Activated naive CD4-positive, alpha-beta T cell treated with anti-CD3 and anti-CD28 coated beads, Interleukin-2, amount 50 U/mL, for 72 hours (primary cell): ENCODE measurements at regions not wholly inside any gene's neighbourhood (a gene's known extent, or its start where the extent isn't known, plus 50 kb on each side); places are given as distances from the start of the nearest gene placed in this dataset.
"Not testable (repeated sequence)": the region's sequence is repeated elsewhere in the genome, so short reads cannot be mapped to it uniquely, and the experiment has no call there.

ENCODE experiments used
- ATAC-seq, 2 donors: fragments of 150-1000 bp; cut with Tn5 transposase; 2 replicates each; pipeline ENCODE4 v1.10.0; 2021; ENCODE audit warnings: mild to moderate bottlenecking in 2 of 2, moderate library complexity in 2 of 2
- DNase-seq, 2 donors: peaks; one replicate each; pipeline ENCODE4 v3.0.0; 2021 to 2022; ENCODE audit warnings: low spot score in 2 of 2
- H3K27ac Mint-ChIP-seq, 2 donors: one replicate each; pipeline ENCODE4 v1.8.0; 2022; ENCODE audit warnings: mild to moderate bottlenecking in 2 of 2, mixed read lengths in 2 of 2
- H3K36me3 Mint-ChIP-seq, 2 donors: one replicate each; pipeline ENCODE4 v1.8.0; 2022; ENCODE audit warnings: mixed read lengths in 2 of 2
- H3K9me3 Mint-ChIP-seq, 2 donors: one replicate each; pipeline ENCODE4 v1.8.0; 2022; ENCODE audit warnings: mixed read lengths in 2 of 2

DNA sequence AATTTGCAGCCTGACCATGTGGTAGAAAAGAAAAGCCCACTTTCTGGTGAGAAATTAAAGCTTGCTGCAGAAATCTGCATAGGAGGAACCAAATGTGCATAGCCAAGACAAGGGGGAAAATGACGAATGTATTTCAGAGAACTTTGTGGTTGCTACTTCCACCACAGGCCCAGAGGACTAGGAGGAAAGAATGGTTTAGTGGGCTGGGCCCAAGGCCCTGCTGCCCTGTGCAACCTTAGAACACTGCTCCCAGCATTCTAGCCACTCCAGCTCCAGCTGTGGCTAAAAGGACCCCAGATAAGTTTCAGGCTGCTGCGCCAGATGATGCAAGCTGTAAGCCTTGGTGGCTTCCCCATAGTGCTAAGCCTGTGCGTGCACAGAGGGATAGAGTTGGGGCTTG, 764.3 kb downstream of the SLC6A15 start:
- H3K9me3 Mint-ChIP-seq: peaks cover 11 to 23% of the 10 kb centered on the region in 2 donors
- no peak overlapping the region for H3K27ac Mint-ChIP-seq
- ATAC-seq (no peak), DNase-seq (no peak)
- peaks cover 0 to 6% of the 10 kb centered on the region in 2 donors for H3K36me3 Mint-ChIP-seq

DNA sequence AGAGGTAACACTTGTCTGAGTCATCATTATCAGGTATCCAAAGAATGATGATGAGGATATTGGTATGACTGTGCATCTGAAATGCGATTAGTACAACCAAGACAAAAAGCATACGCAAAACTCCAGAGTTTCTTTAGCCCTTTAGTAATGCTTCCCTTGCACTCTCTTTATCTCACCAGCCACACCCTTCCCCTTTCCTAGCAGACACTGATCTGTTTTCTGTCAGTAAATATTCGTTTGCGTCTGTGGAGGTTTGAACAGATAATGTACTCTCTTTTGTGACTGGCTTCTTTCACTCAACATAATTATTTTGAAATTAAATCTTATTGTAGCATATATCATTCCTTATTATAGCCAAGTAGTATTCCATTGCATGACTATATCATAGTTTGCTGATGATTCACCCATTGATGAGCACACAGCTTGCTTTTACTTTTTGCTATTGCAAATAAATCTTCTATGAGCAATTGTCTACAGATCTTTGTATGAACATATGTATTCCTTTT, 775.7 kb downstream of the SLC6A15 start:
- ATAC-seq: no peak
- H3K36me3 Mint-ChIP-seq: no peaks in the 10 kb centered on the region
- peaks cover 5 to 8% of the 10 kb centered on the region in 2 donors for H3K9me3 Mint-ChIP-seq
- no peak for DNase-seq
- H3K27ac Mint-ChIP-seq: no peak overlapping the region

DNA sequence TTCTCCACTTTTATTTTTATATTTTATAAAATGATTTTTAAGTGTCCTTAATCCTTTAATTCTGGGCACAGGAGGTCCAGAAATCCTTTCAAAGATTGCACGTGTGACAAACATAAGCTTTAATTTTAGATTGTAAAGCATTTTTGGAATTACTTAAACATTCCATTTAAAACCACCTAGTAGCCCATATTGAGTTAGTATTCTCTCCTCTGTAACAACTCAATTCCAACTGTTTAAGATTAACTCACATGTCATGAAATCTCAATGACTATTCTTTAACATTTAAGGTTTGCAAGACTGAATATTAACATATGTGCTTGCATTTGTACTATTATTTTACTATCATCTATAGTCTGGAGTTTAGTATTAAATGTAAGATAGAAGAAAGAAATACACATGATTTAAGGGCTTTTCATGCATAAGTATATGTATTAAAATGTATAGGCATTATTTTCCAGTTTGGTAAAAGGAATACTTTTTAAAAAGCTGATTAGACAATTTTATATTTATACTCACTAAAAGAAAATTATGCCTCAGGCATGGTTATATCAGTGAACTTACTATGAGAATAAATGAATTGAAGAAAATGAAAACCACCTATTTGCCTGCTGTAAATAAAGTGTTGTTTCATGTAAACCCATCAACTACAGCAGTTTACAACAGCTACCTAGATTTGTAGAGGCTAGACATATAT, 776.9 kb downstream of the SLC6A15 start:
- ATAC-seq (no peak), DNase-seq (no peak)
- Mint-ChIP-seq H3K27ac (no peak overlapping the region), H3K36me3 (no peaks in the 10 kb centered on the region), H3K9me3 (peaks cover 2 to 6% of the 10 kb centered on the region in 2 donors)

DNA sequence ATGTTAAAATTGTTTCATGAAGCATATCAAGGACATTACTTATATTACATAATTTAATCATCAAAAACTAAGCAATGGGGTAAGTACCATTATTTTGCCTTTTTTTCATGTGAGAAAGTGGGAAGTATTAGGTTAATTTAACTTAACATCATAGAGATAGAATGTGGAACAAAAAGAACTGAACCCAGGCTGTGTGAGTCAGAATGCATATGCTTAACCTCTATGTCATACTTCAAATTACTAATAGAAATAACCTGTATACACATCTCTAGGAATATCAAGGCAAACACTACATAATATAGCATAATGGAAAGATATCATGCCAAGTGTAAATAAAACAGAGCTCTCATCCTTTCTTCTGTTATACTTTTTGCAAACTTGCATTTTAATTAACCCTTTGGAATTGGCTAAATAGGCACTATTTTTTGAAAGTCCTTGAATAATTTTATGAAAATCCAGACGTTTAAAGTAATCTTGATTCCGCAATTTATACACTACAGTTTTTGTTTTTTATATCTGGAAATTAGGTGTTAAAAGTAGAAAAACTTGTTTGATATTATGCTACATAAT, 777.7 kb downstream of the SLC6A15 start:
- Mint-ChIP-seq H3K36me3 (no peaks in the 10 kb centered on the region), H3K27ac (no peak overlapping the region), H3K9me3 (no peaks in the 10 kb centered on the region)
- DNase-seq (no peak), ATAC-seq (no peak)

DNA sequence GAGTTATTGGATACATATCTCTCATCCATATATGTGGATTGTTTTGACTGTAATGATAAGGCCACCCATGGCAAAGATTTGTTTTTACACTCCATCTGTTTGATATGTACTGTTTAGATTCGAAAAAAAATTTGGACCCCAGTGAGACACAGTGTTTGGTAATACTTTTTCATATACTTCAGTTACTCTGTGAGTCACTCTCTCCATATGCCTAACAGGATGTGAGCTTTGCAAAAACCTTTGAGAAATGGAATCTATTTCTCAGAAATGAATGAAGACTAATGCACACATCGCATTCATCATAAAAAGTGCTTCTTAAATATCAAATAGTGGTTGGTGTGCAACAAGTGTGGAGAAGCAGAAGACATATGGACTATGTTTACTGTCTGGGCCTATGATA, 781.5 kb downstream of the SLC6A15 start:
- DNase-seq: no peak
- ATAC-seq: peak in 1 of 2 donors; percentile 26
- Mint-ChIP-seq H3K9me3 (no peaks in the 10 kb centered on the region), H3K27ac (no peak overlapping the region), H3K36me3 (no peaks in the 10 kb centered on the region)

DNA sequence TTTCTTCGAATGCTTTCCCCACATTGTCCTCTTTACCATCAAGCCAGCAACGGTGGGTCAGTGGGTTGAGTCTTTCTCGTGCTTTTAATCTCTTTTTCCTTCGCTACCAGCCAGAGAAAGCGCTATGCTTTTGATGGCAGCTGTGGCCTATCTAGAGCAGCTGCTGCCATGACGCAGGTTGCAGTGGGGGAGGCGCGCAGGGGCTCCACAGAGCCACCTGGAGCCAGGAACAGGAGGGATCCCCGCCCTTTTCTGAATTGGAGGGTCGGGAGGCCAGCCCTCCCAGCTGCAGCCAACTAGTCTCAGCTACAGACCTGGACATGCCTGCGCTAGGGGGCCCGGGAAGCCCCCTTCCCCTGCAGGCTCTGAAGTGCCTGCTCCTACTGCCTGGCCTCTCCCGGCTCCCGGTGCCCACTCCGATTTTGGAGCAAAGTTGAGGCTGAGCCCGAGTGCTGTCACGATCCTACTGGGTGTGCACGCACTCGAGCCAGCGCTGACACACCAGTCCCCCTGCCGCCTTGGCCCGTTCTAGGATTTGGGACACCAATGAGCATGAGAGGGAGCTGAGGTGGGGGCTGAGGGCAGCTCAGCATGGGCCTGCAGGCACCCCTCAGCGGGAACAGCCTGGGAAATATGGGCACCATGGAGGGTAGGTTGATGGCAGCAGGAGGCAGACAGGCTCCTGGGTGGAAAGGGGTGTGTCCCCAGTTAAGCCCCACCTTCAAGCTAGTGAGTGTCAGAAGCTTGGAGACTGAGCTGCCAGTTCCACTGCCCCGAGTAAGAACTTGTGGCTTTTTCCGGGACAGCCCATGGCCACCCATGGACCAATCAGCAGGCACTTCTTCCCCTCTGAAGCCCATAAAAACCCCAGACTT, 784.2 kb downstream of the SLC6A15 start:
- no peak for ATAC-seq
- H3K9me3 Mint-ChIP-seq: no peaks in the 10 kb centered on the region
- no peaks in the 10 kb centered on the region for H3K36me3 Mint-ChIP-seq

DNA sequence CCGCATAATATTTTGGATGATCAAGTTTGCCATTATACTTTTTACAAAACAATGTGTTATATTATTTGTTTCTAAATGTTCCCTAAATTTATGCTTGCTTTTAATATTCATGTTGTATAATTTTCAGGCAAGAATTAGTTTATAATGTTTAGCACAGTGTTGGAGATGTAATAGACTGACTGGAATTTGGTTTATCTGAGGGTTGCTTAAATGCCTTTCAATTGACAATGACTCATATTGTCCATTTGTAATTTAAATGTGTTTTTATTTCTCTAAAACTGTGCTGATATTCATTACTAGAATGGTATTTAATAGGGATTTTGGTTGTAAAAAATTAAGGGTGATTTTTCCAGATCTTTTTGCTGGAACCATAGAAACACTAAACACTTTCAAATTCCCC, 788.4 kb downstream of the SLC6A15 start:
- H3K9me3 Mint-ChIP-seq: peaks cover 6 to 7% of the 10 kb centered on the region in 2 donors
- no peak overlapping the region for H3K27ac Mint-ChIP-seq
- DNase-seq (no peak), ATAC-seq (no peak)
- H3K36me3 Mint-ChIP-seq: no peaks in the 10 kb centered on the region

More for the DNA sequence above, 784.2 kb downstream of the SLC6A15 start:
- DNase-seq: no peak
- H3K27ac Mint-ChIP-seq: no peak overlapping the region

DNA sequence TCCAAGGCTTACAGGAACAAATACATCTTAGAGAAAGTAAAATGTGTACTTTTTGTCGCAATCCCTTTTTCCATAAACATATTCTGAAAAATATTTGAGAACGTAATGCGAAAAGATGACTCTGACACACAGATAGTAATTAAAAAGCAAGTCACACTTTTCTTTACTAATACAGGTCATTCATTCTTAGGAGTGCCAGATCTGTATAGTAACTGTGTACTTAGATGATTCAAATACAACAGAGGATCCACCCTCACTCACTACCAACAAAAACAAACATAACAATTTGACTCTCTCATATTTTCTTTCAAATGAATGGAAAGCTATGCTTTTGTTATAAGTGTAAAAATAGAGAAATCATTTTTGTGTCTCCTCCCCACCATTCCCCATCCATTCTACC, 795.4 kb downstream of the SLC6A15 start:
- no peak overlapping the region for H3K27ac Mint-ChIP-seq
- ATAC-seq (no peak), DNase-seq (no peak)
- H3K9me3 Mint-ChIP-seq: peaks cover 6 to 16% of the 10 kb centered on the region in 2 donors
- no peaks in the 10 kb centered on the region for H3K36me3 Mint-ChIP-seq

DNA sequence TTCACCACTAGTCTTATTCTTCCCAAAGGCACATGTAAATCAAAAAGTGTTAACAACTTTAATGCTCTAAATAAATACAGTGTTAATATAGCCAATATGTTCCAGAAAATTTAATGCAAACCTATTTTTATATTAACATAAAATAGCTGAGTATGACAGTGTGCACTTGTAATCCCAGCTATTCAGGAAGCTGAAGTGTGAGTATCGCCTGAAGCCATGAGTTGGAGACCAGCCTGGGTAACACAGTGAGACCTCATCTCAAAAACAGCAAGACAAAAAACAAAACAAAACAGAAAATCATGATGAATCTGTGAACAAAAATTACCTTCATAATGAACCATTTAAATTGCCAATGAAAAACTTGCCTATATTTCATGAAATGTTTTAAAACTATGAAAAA, 798.9 kb downstream of the SLC6A15 start:
- ATAC-seq (no peak), DNase-seq (no peak)
- H3K36me3 Mint-ChIP-seq: peaks cover 0 to 9% of the 10 kb centered on the region in 2 donors
- H3K27ac Mint-ChIP-seq: no peak overlapping the region
- peaks cover 0 to 26% of the 10 kb centered on the region in 2 donors for H3K9me3 Mint-ChIP-seq

DNA sequence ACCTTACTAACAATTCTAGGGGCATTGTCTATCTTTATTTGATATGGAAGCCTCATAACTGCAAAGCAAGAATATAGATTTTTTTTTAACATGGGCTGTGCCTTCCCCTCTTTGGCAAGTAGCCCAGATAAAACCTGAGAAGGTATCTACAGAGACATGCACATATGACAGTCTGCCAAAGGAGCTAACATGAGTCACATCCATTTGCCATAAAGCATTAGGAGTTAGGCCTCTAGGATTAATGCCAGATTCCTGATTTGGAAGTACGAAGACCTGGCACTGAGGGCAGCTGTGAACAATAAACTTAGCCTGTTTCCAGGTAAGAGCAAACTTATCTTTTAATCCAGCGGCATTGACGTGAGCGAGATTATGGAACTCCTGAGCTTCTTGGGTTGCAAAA, 808.7 kb downstream of the SLC6A15 start:
- H3K9me3 Mint-ChIP-seq: peaks cover 47 to 52% of the 10 kb centered on the region in 2 donors

DNA sequence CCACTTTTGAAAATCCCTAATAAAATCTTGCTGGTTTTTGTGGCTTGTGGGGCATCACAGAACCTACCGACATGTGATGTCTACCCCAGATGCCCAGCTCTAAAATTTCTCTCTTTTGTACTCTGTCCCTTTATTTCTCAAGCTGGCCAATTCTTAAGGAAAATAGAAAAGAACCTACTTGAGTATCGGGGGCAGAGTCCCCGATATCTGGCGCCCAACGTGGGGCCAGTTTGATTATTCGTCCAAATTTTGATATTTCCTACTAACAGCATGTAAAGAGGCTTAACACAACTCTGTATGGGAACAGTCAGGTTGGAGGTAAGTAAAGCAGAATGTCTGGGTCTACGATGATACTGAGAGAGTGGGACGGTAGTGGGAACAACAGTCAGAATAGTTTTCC, 810.6 kb downstream of the SLC6A15 start:
- H3K27ac Mint-ChIP-seq, DNase-seq, ATAC-seq: not testable (repeated sequence)
- H3K9me3 Mint-ChIP-seq: peaks cover 34 to 45% of the 10 kb centered on the region in 2 donors
- peaks cover 29 to 54% of the 10 kb centered on the region in 2 donors for H3K36me3 Mint-ChIP-seq

More for the DNA sequence above, 808.7 kb downstream of the SLC6A15 start:
- peaks cover 29 to 64% of the 10 kb centered on the region in 2 donors for H3K36me3 Mint-ChIP-seq
- not testable (repeated sequence) for H3K27ac Mint-ChIP-seq, ATAC-seq, DNase-seq

DNA sequence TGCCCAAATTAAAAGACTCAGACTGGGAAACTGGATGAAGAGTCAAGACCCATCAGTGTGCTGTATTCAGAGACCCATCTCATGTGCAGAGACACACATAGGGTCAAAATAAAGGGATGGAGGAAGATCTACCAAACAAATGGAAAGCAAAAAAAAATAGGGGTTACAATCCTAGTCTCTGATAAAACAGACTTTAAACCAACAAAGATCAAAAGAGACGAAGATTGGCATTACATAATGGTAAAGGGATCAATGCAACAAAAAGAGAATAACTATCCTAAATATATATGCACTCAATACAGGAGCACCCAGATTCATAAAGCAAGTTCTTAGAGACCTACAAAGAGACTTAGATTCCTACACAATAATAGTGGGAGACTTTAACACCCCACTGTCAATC, 813.0 kb downstream of the SLC6A15 start:
- ATAC-seq, DNase-seq: not testable (repeated sequence)

DNA sequence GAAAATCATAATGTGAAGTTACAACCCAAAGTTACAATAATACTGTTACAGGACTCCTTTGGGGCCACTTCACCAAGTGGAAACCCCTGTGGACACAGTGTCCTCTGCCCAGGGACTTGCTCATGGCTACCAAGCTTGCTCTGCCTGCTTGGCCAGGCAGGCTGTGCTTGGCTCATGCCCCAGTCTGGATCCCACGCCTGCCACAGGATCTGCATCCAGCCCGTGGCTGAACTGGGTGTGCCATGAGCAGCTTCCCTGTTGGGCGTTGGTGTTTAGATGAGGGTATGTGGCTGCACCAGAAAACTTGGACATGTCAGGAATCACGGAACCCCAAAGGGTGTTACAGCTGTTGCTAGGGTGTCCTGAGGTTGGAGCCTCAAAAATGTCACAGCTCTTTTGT, 820.9 kb downstream of the SLC6A15 start:
- DNase-seq (no peak), ATAC-seq (no peak)
- no peaks in the 10 kb centered on the region for H3K36me3 Mint-ChIP-seq
- H3K9me3 Mint-ChIP-seq: peaks cover 8 to 10% of the 10 kb centered on the region in 2 donors
- H3K27ac Mint-ChIP-seq: no peak overlapping the region

More for the DNA sequence above, 813.0 kb downstream of the SLC6A15 start:
- Mint-ChIP-seq H3K36me3 (peaks cover 29 to 51% of the 10 kb centered on the region in 2 donors), H3K9me3 (peaks cover 29 to 40% of the 10 kb centered on the region in 2 donors)
- H3K27ac Mint-ChIP-seq: not testable (repeated sequence)

DNA sequence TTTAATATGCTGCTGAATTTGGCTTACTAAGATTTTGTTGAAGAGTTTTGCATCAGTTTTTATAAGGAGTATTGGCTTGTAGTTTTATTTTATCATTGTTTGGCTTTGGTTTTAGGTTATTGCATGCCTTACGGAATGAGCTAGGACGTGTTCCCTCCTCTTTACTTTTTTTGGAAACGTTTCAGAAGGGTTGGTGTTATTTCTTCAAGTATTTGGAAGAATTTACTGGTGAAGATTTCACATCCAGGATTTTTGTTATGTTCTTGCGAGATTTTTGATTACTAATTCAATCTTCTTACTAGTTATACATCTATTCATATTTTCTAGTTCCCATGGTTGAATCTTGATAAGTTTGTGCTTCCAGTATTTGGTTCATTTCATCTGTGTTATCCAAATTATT, 823.2 kb downstream of the SLC6A15 start:
- no peaks in the 10 kb centered on the region for H3K36me3 Mint-ChIP-seq
- H3K27ac Mint-ChIP-seq: no peak overlapping the region
- ATAC-seq (no peak), DNase-seq (no peak)
- peaks cover 10 to 11% of the 10 kb centered on the region in 2 donors for H3K9me3 Mint-ChIP-seq

DNA sequence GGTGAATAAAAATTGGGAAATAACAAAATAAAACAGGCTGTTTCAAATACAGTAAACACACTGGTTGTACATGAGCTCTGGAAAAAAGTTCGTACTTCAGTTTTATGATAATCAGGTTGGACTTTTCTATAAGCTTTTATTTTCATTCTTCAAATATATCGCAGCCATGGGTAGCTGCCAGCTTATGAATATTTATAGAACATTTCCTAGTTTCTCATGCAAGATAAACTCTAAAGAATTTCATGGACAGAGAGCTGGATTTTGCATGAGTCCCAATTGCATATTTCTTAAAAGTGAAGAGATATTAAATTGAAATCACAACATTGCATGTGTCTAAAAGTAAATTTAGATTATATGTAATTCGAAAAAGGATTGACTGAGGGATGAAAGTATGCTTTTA, 827.6 kb downstream of the SLC6A15 start:
- DNase-seq (no peak), ATAC-seq (no peak)
- no peak overlapping the region for H3K27ac Mint-ChIP-seq
- H3K9me3 Mint-ChIP-seq: peaks cover 9% of the 10 kb centered on the region in 2 donors
- no peaks in the 10 kb centered on the region for H3K36me3 Mint-ChIP-seq

DNA sequence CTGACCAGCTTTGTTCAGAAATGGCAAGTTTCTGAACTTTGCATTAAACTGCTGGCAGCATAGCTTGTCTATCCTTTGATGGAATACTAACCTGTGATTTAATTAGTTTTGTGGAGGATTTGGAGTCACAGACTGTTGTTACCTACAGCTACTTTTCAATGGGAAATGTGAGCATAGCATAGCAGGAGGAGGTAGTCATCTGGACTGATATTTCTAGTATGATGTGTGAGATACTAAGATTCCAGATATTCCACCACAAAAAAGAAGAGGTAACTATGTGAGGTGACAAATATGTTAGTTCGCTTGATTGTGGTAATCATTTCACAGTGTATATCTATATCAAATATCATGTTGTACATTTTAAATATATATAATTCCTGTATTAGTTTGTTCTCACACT, 833.0 kb downstream of the SLC6A15 start:
- ATAC-seq: no peak
- peaks cover 3 to 9% of the 10 kb centered on the region in 2 donors for H3K9me3 Mint-ChIP-seq
- DNase-seq: no peak
- no peaks in the 10 kb centered on the region for H3K36me3 Mint-ChIP-seq
- H3K27ac Mint-ChIP-seq: no peak overlapping the region

DNA sequence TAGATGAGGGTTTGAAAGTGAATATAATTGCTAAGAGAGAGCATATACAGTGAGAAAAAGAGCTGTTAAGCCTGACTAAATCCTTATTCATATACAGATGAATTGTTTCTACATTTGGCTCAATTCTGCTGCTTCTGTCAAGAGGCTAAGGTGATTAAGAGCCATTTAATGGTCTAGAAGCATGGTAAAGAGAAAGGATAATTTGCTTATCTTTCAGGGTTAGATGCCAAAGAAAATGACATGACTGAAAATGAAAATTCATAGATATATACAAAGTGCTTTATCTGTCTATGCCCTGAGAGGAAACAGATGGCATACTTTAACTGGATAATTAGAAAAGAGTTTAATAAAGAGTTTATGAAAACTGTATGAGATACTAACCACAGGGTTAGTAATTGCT, 834.9 kb downstream of the SLC6A15 start:
- DNase-seq (no peak), ATAC-seq (no peak)
- peaks cover 3 to 21% of the 10 kb centered on the region in 2 donors for H3K9me3 Mint-ChIP-seq
- no peak overlapping the region for H3K27ac Mint-ChIP-seq
- no peaks in the 10 kb centered on the region for H3K36me3 Mint-ChIP-seq
